GM12875 (cell line): ENCODE measurements at regions not wholly inside any gene's neighbourhood (a gene's known extent, or its start where the extent isn't known, plus 50 kb on each side); places are given as distances from the start of the nearest gene placed in this dataset.
"Not testable (repeated sequence)": the region's sequence is repeated elsewhere in the genome, so short reads cannot be mapped to it uniquely, and the experiment has no call there.

ENCODE experiments used
- H3K4me3 ChIP-seq: one replicate; pipeline ENCODE4 v1.5.1; 2011; ENCODE audit warnings: low read depth, low read length, control low read depth
- CTCF ChIP-seq: IDR thresholded peaks from 2 replicates; pipeline ENCODE4 v1.5.1; 2011; ENCODE audit warnings: low read depth, mild to moderate bottlenecking, control low read depth, inconsistent platforms, low read length, moderate library complexity, borderline replicate concordance; ENCODE audit not compliant: insufficient read depth

GRCh38 chr1:121097127-121097866, 86.8 kb downstream of the FAM72B start:
- TF ChIP-seq CTCF = peak; percentile 64
- H3K4me3 ChIP-seq = not testable (repeated sequence)

- H3K4me3 ChIP-seq = not testable (repeated sequence)
Observed at GRCh38 chr1:121097867-121098215, 86.3 kb downstream of the FAM72B start.

- not testable (repeated sequence) for H3K4me3 ChIP-seq
Observed at GRCh38 chr1:121109025-121109424, 75.1 kb downstream of the FAM72B start.

GRCh38 chr1:121116522-121117297, 67.4 kb downstream of the FAM72B start:
- not testable (repeated sequence) for H3K4me3 ChIP-seq

- not testable (repeated sequence) for H3K4me3 ChIP-seq
Observed at GRCh38 chr1:121117298-121117611, 66.9 kb downstream of the FAM72B start.

GRCh38 chr1:121117622-121118479, 66.3 kb downstream of the FAM72B start:
- H3K4me3 ChIP-seq = not testable (repeated sequence)
